H1 (cell line): ENCODE measurements at regions not wholly inside any gene's neighbourhood (a gene's known extent, or its start where the extent isn't known, plus 50 kb on each side); places are given as distances from the start of the nearest gene placed in this dataset.

Source experiments
- PHF8 ChIP-seq: fragments of 200-600 bp; sonication (generic); conservative IDR thresholded peaks from 2 replicates; pipeline ENCODE4 v1.7.1; 2012; ENCODE audit warnings: low read depth, mild to moderate bottlenecking, inconsistent platforms, low read length, moderate library complexity
- TF ChIP-seq, protein P1 (sequence below), 3 experiments: IDR thresholded peaks; 1 replicate in 2 of 3; 2 replicates in 1 of 3; pipeline versions ENCODE4 v1.5.1 to v1.6.1; 2011; ENCODE audit warnings: low read length in 3 of 3, mild to moderate bottlenecking in 3 of 3, inconsistent platforms in 2 of 3, low read depth in 1 of 3, moderate library complexity in 1 of 3; ENCODE audit not compliant: insufficient read depth in 1 of 3; ENCODE audit errors: control extremely low read depth in 1 of 3

DNA sequence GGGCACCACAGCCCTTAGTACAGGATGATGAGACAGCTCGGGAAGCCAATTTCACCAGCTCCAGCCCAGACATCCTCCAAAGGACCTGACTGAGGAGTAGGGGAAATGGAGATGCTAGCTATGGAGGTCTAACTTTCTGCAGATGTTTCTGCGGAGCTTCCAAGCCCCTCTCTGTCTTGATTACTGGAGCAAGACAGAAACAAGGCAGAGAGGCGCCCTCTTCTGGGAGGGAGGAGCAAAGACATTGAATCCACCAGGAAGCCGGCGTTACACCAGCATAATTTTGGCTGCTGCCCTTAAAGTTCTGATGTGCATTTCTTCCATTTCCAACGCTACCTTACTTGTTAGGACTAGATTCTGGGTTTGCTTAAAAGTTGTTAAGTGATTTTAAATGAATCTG, 107.3 kb upstream of the HSD17B12 start:
- TF ChIP-seq, protein P1, sequence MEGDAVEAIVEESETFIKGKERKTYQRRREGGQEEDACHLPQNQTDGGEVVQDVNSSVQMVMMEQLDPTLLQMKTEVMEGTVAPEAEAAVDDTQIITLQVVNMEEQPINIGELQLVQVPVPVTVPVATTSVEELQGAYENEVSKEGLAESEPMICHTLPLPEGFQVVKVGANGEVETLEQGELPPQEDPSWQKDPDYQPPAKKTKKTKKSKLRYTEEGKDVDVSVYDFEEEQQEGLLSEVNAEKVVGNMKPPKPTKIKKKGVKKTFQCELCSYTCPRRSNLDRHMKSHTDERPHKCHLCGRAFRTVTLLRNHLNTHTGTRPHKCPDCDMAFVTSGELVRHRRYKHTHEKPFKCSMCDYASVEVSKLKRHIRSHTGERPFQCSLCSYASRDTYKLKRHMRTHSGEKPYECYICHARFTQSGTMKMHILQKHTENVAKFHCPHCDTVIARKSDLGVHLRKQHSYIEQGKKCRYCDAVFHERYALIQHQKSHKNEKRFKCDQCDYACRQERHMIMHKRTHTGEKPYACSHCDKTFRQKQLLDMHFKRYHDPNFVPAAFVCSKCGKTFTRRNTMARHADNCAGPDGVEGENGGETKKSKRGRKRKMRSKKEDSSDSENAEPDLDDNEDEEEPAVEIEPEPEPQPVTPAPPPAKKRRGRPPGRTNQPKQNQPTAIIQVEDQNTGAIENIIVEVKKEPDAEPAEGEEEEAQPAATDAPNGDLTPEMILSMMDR (IDR thresholded peaks at IDR 0.05; ENCODE audit: control extremely low read depth in 1 of 3, insufficient read depth in 1 of 3, low read depth in 1 of 3, low read length in 3 of 3): peak; percentile 70 to 94 (median 87)
- TF ChIP-seq PHF8: no peak
